HG03457 (cell line): ENCODE measurements at regions not wholly inside any gene's neighbourhood (a gene's known extent, or its start where the extent isn't known, plus 50 kb on each side); places are given as distances from the start of the nearest gene placed in this dataset.
"Not testable (repeated sequence)": the region's sequence is repeated elsewhere in the genome, so short reads cannot be mapped to it uniquely, and the experiment has no call there.

Experiments used
- ATAC-seq: cut with Tn5 transposase; IDR thresholded peaks from one replicate; pipeline ENCODE4 v1.9.1; 2021; ENCODE audit warnings: moderate number of reproducible peaks; ENCODE audit not compliant: unreplicated experiment

- no peak for ATAC-seq
Measured at GRCh38 chr14:51341338-51341737, 101.3 kb downstream of the TMX1 start.

GRCh38 chr14:51342226-51342625 is 102.2 kb downstream of the TMX1 start:
- ATAC-seq, result no peak

- no peak for ATAC-seq
Measured at GRCh38 chr14:51351997-51352396, 112.0 kb downstream of the TMX1 start.

GRCh38 chr14:51353901-51354300 is 113.9 kb downstream of the TMX1 start:
- ATAC-seq, result no peak

GRCh38 chr14:51354846-51355245 is 114.8 kb downstream of the TMX1 start:
- no peak for ATAC-seq

- no peak for ATAC-seq
Measured at GRCh38 chr14:51356381-51356780, 116.3 kb downstream of the TMX1 start.

GRCh38 chr14:51357250-51357649 is 117.2 kb downstream of the TMX1 start:
- no peak for ATAC-seq

- no peak for ATAC-seq
Measured at GRCh38 chr14:51360592-51360991, 120.5 kb downstream of the TMX1 start.

- ATAC-seq, result no peak
Measured at GRCh38 chr14:51365241-51365965, 125.4 kb downstream of the TMX1 start.

GRCh38 chr14:51366460-51366859 is 126.4 kb downstream of the TMX1 start:
- not testable (repeated sequence) for ATAC-seq

GRCh38 chr14:51366866-51367599 is 127.0 kb downstream of the TMX1 start:
- not testable (repeated sequence) for ATAC-seq

GRCh38 chr14:51367600-51367931 is 127.5 kb downstream of the TMX1 start:
- no peak for ATAC-seq

GRCh38 chr14:51368721-51369163 is 128.7 kb downstream of the TMX1 start:
- ATAC-seq, result no peak

GRCh38 chr14:51369814-51370213 is 129.8 kb downstream of the TMX1 start:
- no peak for ATAC-seq

GRCh38 chr14:51370758-51371386 is 130.8 kb downstream of the TMX1 start:
- ATAC-seq, result no peak

GRCh38 chr14:51377186-51377585 is 137.1 kb downstream of the TMX1 start:
- ATAC-seq, result not testable (repeated sequence)

- no peak for ATAC-seq
Measured at GRCh38 chr14:51382506-51382905, 142.5 kb downstream of the TMX1 start.

GRCh38 chr14:51386411-51386810 is 146.4 kb downstream of the TMX1 start:
- no peak for ATAC-seq

GRCh38 chr14:51386983-51387735 is 147.1 kb downstream of the TMX1 start:
- ATAC-seq, result no peak

- ATAC-seq, result no peak
Measured at GRCh38 chr14:51392416-51392815, 152.4 kb downstream of the TMX1 start.

GRCh38 chr14:51394384-51394783 is 154.3 kb downstream of the TMX1 start:
- ATAC-seq, result no peak
